ENCODE measurements at regions not wholly inside any gene's neighbourhood (a gene's known extent, or its start where the extent isn't known, plus 50 kb on each side); places are given as distances from the start of the nearest gene placed in this dataset.
A peak's percentile ranks its signal among the peaks of the same experiment; 100 is the strongest.

- no peak for TF ChIP-seq CTCF (IDR thresholded peaks at IDR 0.05)
- Histone ChIP-seq H3K27ac (no peak overlapping the region), H3K27me3 (no peaks in the 10 kb centered on the region), H3K9me3 (no peaks in the 10 kb centered on the region), H3K4me1 (no peaks in the 10 kb centered on the region), H3K36me3 (no peaks in the 10 kb centered on the region), H3K4me3 (no peak overlapping the region)
- DNase-seq: no peak
- intact Hi-C loops (cut with DNase I; ENCODE audit: low total_unique reads): no loop called here
Measured at GRCh38 chr4:137238456-137239162, 293.7 kb downstream of the PCDH18 start.

GRCh38 chr4:137226900-137227299 lies 305.4 kb downstream of the PCDH18 start:
- no peak for DNase-seq
- no peaks in the 10 kb centered on the region for H3K9me3 ChIP-seq
- H3K27ac ChIP-seq: no peak overlapping the region
- no peak overlapping the region for H3K4me3 ChIP-seq
- intact Hi-C loops (cut with DNase I; ENCODE audit: low total_unique reads): no loop called here
- H3K36me3 ChIP-seq: no peaks in the 10 kb centered on the region
- no peaks in the 10 kb centered on the region for H3K27me3 ChIP-seq
- H3K4me1 ChIP-seq: no peaks in the 10 kb centered on the region
- peak; percentile 23 to 30 for TF ChIP-seq CTCF (IDR thresholded peaks at IDR 0.05)

GRCh38 chr4:137226221-137226620 lies 306.1 kb downstream of the PCDH18 start:
- no peaks in the 10 kb centered on the region for H3K4me1 ChIP-seq
- H3K36me3 ChIP-seq: no peaks in the 10 kb centered on the region
- no peaks in the 10 kb centered on the region for H3K9me3 ChIP-seq
- no peak for DNase-seq
- no peak overlapping the region for H3K27ac ChIP-seq
- no peaks in the 10 kb centered on the region for H3K27me3 ChIP-seq
- no peak for TF ChIP-seq CTCF (IDR thresholded peaks at IDR 0.05)
- intact Hi-C loops (cut with DNase I; ENCODE audit: low total_unique reads): no loop called here
- no peak overlapping the region for H3K4me3 ChIP-seq

- no peak for DNase-seq
- Histone ChIP-seq H3K4me3 (no peak overlapping the region), H3K4me1 (no peaks in the 10 kb centered on the region), H3K27ac (no peak overlapping the region), H3K9me3 (no peaks in the 10 kb centered on the region), H3K36me3 (no peaks in the 10 kb centered on the region), H3K27me3 (no peaks in the 10 kb centered on the region)
- TF ChIP-seq CTCF (IDR thresholded peaks at IDR 0.05): no peak
- intact Hi-C loops (cut with DNase I; ENCODE audit: low total_unique reads): no loop called here
Measured at GRCh38 chr4:137213372-137214173, 318.7 kb downstream of the PCDH18 start.

- Histone ChIP-seq H3K9me3 (no peaks in the 10 kb centered on the region), H3K27me3 (no peaks in the 10 kb centered on the region), H3K4me3 (no peak overlapping the region), H3K36me3 (no peaks in the 10 kb centered on the region), H3K4me1 (no peaks in the 10 kb centered on the region), H3K27ac (no peak overlapping the region)
- intact Hi-C loops (cut with DNase I; ENCODE audit: low total_unique reads): no loop called here
- TF ChIP-seq CTCF (IDR thresholded peaks at IDR 0.05): no peak
- no peak for DNase-seq
Measured at GRCh38 chr4:137212601-137213000, 319.7 kb downstream of the PCDH18 start.

All from tibial artery (tissue), 4 donors.